ENCODE measurements at regions not wholly inside any gene's neighbourhood (a gene's known extent, or its start where the extent isn't known, plus 50 kb on each side); places are given as distances from the start of the nearest gene placed in this dataset.

- Mint-ChIP-seq H3K9me3 (peaks cover under 1% of the 10 kb centered on the region), H3K27me3 (no peaks in the 10 kb centered on the region), H3K4me1 (peaks cover 37% of the 10 kb centered on the region), H3K4me3 (no peak overlapping the region), H3K27ac (no peak overlapping the region), H3K36me3 (ENCODE audit: low read depth) (no peaks in the 10 kb centered on the region)
- ATAC-seq (replicated peaks), result no peak
Measured at GRCh38 chr2:234287650-234288049, 209.2 kb downstream of the ARL4C start.

GRCh38 chr2:234286956-234287355 lies 209.9 kb downstream of the ARL4C start:
- H3K4me1 Mint-ChIP-seq, result peaks cover 30% of the 10 kb centered on the region
- H3K27ac Mint-ChIP-seq, result no peak overlapping the region
- no peak overlapping the region for H3K4me3 Mint-ChIP-seq
- H3K9me3 Mint-ChIP-seq, result peaks cover 3% of the 10 kb centered on the region
- no peaks in the 10 kb centered on the region for H3K27me3 Mint-ChIP-seq
- ATAC-seq (replicated peaks), result no peak
- H3K36me3 Mint-ChIP-seq (ENCODE audit: low read depth), result no peaks in the 10 kb centered on the region

GRCh38 chr2:234286118-234286598 lies 210.7 kb downstream of the ARL4C start:
- ATAC-seq (replicated peaks), result no peak
- Mint-ChIP-seq H3K27ac (no peak overlapping the region), H3K36me3 (ENCODE audit: low read depth) (no peaks in the 10 kb centered on the region), H3K4me1 (peaks cover 22% of the 10 kb centered on the region), H3K27me3 (no peaks in the 10 kb centered on the region), H3K4me3 (no peak overlapping the region), H3K9me3 (peaks cover 3% of the 10 kb centered on the region)

DNA sequence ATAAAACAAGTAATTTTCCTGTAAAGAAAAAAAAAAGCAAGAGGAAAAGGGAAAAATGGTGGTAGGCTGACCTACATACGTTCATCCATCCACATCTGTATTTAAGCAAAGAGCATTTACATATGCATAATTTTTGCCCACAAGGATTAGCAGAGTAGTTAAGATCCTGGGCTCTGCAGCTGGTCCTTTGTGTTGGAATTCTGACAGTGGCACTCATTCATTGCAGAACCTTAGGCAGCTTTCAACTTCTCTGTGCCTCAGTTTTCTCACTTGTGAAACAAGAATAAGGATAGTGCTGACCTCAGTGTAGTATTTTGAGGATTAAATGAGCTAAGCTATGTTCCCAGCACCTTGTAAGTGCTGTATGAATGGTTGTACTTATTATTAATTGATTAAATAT lies 211.3 kb downstream of the ARL4C start:
- Mint-ChIP-seq H3K4me1 (peaks cover 18% of the 10 kb centered on the region), H3K36me3 (ENCODE audit: low read depth) (no peaks in the 10 kb centered on the region), H3K9me3 (peaks cover 3% of the 10 kb centered on the region), H3K4me3 (no peak overlapping the region), H3K27ac (no peak overlapping the region), H3K27me3 (no peaks in the 10 kb centered on the region)
- no peak for ATAC-seq (replicated peaks)

DNA sequence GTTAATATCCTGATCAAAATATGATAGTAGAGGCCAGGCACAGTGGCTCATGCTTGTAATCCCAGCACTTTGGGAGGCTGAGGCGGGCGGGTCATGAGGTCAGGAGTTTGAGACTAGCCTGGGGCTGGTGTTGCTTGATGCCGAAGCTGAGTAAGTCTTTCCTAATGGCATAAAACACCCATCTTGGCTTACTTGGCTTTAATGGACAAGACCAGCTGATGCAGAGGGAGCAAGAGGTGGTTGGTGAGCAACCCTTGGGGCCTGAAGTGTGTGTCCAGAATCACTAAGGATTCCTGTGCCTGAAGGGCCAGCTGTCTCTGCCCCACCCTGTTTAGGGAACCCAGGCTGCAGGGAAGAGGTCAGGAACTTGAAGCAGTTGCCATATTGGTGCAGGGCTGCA lies 217.2 kb downstream of the ARL4C start:
- Mint-ChIP-seq H3K4me3 (peak overlapping the region; percentile 49), H3K4me1 (peaks cover 24% of the 10 kb centered on the region), H3K27me3 (no peaks in the 10 kb centered on the region), H3K36me3 (ENCODE audit: low read depth) (no peaks in the 10 kb centered on the region), H3K27ac (peak overlapping the region; percentile 81), H3K9me3 (peaks cover 3% of the 10 kb centered on the region)
- no peak for ATAC-seq (replicated peaks)

GRCh38 chr2:234278556-234279255 lies 218.2 kb downstream of the ARL4C start:
- H3K9me3 Mint-ChIP-seq, result peaks cover 3% of the 10 kb centered on the region
- peak overlapping the region; percentile 49 for H3K4me3 Mint-ChIP-seq
- peaks cover 33% of the 10 kb centered on the region for H3K4me1 Mint-ChIP-seq

GRCh38 chr2:234275515-234275914 lies 221.4 kb downstream of the ARL4C start:
- Mint-ChIP-seq H3K9me3 (no peaks in the 10 kb centered on the region), H3K36me3 (ENCODE audit: low read depth) (no peaks in the 10 kb centered on the region), H3K4me1 (peaks cover 48% of the 10 kb centered on the region), H3K4me3 (no peak overlapping the region), H3K27ac (no peak overlapping the region), H3K27me3 (no peaks in the 10 kb centered on the region)
- ATAC-seq (replicated peaks), result no peak

More at GRCh38 chr2:234278556-234279255, 218.2 kb downstream of the ARL4C start:
- ATAC-seq (replicated peaks), result peak; percentile 81
- H3K27me3 Mint-ChIP-seq, result no peaks in the 10 kb centered on the region
- H3K36me3 Mint-ChIP-seq (ENCODE audit: low read depth), result no peaks in the 10 kb centered on the region
- H3K27ac Mint-ChIP-seq, result peak overlapping the region; percentile 81

DNA sequence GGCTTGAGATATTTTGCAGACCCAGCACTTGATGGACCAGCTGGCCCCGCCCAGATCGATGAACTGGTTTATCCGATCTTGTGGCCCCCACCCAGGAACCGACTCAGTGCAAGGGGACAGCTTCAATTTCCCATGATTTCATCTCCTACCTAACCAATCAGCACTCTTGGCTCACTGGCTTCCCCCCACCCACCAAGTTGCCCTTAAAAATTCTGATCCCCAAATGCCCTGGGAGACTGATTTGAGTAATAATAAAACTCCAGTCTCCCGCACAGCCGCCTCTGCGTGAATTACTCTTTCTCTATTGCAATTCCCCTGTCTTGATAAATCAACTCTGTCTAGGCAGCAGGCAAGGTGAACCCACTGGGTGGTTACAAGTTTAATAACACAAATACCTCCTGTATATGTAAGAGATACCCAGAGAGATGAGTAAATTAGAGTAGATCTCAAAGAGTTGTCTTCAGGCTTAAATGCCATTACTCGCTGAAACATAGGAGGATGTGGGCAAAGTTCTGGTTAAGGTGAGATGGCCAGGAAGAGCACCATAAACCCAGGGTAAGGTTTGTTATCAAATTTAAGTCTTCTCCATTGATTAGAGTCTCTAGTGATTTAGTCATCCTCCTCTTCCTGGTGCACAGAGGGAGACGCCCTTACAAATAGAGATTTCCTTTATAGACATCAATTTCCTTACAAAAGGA lies 222.8 kb downstream of the ARL4C start:
- Mint-ChIP-seq H3K36me3 (ENCODE audit: low read depth) (no peaks in the 10 kb centered on the region), H3K4me3 (peak overlapping the region; percentile 59), H3K27me3 (no peaks in the 10 kb centered on the region), H3K4me1 (peaks cover 42% of the 10 kb centered on the region), H3K9me3 (no peaks in the 10 kb centered on the region), H3K27ac (peak overlapping the region; percentile 81)
- ATAC-seq (replicated peaks), result peak; percentile 57

DNA sequence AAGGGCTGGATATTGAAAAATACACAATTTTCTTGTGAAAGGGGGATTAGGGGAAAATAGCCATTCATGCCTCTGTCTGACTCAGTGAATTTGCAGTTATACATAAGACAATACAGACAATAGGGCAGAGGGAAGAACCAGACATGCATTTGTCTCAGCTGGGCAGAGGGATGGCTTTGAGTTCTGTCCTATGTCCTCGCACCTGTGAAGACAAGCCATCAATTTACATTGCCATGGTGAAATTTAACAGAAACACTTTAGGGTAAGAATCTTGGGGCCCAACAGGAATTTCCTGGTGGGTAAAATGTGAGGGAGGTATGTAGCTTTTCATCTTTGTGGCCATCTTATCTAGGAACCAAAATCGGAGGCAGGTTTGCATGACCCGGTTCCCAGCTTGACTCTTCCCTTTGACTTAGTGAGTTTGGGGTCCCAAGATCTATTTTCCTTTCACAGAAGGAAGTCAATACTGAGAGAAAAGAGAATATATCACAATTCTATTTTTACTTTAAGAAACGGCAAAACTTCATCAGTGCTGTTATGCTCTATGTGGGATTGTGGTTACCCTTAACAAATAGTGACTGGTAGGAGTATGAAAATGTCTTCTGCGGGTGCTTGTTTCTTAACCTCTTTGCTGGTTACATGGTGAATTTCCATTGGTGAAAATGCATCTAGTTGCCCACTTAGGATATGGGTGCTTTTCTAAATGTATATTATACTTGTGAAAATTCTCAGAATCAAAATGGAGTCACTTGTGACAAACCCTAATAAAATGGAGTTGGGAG lies 221.8 kb downstream of the SPP2 start:
- Mint-ChIP-seq H3K4me3 (peak overlapping the region; percentile 59), H3K36me3 (ENCODE audit: low read depth) (no peaks in the 10 kb centered on the region), H3K9me3 (no peaks in the 10 kb centered on the region), H3K27me3 (no peaks in the 10 kb centered on the region), H3K4me1 (peaks cover 30% of the 10 kb centered on the region), H3K27ac (peak overlapping the region; percentile 81)
- ATAC-seq (replicated peaks), result peak; percentile 70

DNA sequence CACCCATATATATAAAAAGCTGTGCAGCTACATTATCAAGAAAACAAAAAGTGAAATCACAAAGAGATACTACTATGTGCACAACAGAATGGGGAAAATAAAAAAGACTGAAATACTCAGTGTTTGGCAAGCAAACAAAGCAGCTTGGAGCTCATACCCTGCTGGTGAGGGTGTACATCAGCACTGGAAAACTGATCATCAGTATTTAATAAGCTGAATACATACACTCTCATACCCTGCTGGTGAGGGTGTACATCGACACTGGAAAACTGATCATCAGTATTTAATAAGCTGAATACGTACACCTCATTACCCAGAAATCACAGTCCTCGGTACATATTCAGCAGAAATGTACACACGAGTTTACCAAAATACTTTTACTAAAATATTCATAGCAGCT lies 220.8 kb downstream of the SPP2 start:
- peaks cover 30% of the 10 kb centered on the region for H3K4me1 Mint-ChIP-seq
- no peak overlapping the region for H3K27ac Mint-ChIP-seq

DNA sequence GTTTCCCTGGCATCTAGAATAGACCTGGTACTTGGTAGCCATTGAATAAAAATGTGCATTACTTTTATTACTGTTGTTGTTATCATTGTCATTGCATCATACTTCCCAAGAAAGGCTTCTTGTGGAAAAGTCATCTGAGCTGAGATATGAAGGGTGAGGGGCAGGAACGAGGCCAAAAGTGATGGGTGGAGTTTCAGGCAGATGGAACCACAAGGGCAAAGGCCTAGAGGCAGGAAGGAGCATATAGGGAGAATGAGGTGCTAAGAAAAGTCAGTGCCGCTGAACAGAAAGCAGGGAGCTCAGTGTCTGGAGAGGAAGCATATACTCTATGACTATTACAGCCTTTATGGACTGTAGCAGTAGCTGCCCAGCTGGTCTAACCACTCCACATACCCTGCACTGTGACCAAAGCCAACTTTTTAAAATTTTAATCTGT lies 219.3 kb downstream of the SPP2 start:
- ATAC-seq (replicated peaks), result no peak
- H3K27ac Mint-ChIP-seq, result no peak overlapping the region
- no peaks in the 10 kb centered on the region for H3K36me3 Mint-ChIP-seq (ENCODE audit: low read depth)
- H3K4me3 Mint-ChIP-seq, result no peak overlapping the region
- H3K4me1 Mint-ChIP-seq, result peaks cover 29% of the 10 kb centered on the region
- no peaks in the 10 kb centered on the region for H3K27me3 Mint-ChIP-seq
- no peaks in the 10 kb centered on the region for H3K9me3 Mint-ChIP-seq

More for the DNA sequence above, 220.8 kb downstream of the SPP2 start:
- ATAC-seq (replicated peaks), result no peak
- Mint-ChIP-seq H3K9me3 (no peaks in the 10 kb centered on the region), H3K4me3 (no peak overlapping the region), H3K36me3 (ENCODE audit: low read depth) (no peaks in the 10 kb centered on the region), H3K27me3 (no peaks in the 10 kb centered on the region)

DNA sequence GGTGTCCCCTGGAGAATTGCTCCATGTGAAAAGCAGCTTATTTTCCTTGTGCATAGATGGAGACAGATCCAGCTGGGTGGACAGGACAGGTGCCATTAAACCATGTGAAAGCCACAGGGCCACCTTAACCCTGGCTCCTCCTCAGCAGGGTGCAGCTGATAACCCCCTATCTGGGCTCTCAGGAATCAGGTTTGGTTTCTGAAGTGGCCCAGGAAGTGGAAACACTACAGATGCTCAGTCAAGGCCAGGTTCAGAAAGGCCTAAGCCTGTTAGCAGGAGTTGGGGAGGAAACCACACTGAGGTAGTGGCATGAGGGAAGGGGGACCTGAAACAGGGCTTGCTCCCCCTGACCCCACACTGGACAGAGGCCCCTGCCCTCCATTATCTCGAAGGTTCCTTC lies 217.0 kb downstream of the SPP2 start:
- no peaks in the 10 kb centered on the region for H3K9me3 Mint-ChIP-seq
- H3K27me3 Mint-ChIP-seq, result no peaks in the 10 kb centered on the region
- no peak overlapping the region for H3K27ac Mint-ChIP-seq
- H3K4me3 Mint-ChIP-seq, result no peak overlapping the region
- H3K36me3 Mint-ChIP-seq (ENCODE audit: low read depth), result no peaks in the 10 kb centered on the region
- ATAC-seq (replicated peaks), result no peak
- peaks cover 12% of the 10 kb centered on the region for H3K4me1 Mint-ChIP-seq

DNA sequence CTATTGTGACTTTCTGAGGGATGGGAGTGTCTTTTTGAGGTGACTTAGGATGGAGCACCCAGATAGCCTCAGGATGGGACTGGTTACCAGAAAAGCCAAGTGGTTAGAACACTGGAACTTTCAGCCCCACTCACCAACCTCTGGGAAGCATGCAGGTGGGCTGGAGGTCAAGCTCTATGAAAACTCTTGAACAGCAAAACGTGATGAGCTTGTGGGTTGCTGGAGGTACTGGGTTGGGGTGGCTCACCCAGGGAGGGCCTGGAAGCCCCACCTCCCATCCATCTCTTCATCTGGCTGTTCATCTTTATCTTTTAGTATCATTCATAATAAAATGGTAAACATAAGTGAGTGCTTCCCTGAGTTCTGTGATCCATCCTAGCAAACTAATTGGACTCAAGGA lies 216.4 kb downstream of the SPP2 start:
- no peak for ATAC-seq (replicated peaks)
- Mint-ChIP-seq H3K27me3 (no peaks in the 10 kb centered on the region), H3K9me3 (no peaks in the 10 kb centered on the region), H3K36me3 (ENCODE audit: low read depth) (no peaks in the 10 kb centered on the region), H3K4me1 (peaks cover 11% of the 10 kb centered on the region), H3K4me3 (no peak overlapping the region), H3K27ac (no peak overlapping the region)

GRCh38 chr2:234265206-234265605 lies 214.7 kb downstream of the SPP2 start:
- H3K4me3 Mint-ChIP-seq, result no peak overlapping the region
- no peaks in the 10 kb centered on the region for H3K36me3 Mint-ChIP-seq (ENCODE audit: low read depth)
- H3K4me1 Mint-ChIP-seq, result peaks cover 7% of the 10 kb centered on the region
- H3K9me3 Mint-ChIP-seq, result no peaks in the 10 kb centered on the region
- ATAC-seq (replicated peaks), result no peak
- no peaks in the 10 kb centered on the region for H3K27me3 Mint-ChIP-seq
- no peak overlapping the region for H3K27ac Mint-ChIP-seq

All from activated T-helper 17 cell treated with anti-CD3 and anti-CD28 coated beads, Interleukin-2, amount 50 U/mL, for 72 hours (primary cell).